ENCODE measurements at regions not wholly inside any gene's neighbourhood (a gene's known extent, or its start where the extent isn't known, plus 50 kb on each side); places are given as distances from the start of the nearest gene placed in this dataset.
A peak's percentile ranks its signal among the peaks of the same experiment; 100 is the strongest.

GRCh38 chr3:161444694-161445077 lies 51.9 kb upstream of the OTOL1 start:
- in situ Hi-C loops (cut with MboI; ENCODE audit: low pct_unique_long_range_greater_than_20kb, low sequenced_read_pairs, unreplicated experiment): no loop called here
- TF ChIP-seq CTCF (IDR thresholded peaks at IDR 0.05; ENCODE audit: extremely low read depth, insufficient read depth, missing control alignments): no peak
- DNase-seq (ENCODE audit: low spot score): no peak

- in situ Hi-C loops (cut with MboI; ENCODE audit: low pct_unique_long_range_greater_than_20kb, low sequenced_read_pairs, unreplicated experiment): no loop called here
- no peak for TF ChIP-seq CTCF (IDR thresholded peaks at IDR 0.05; ENCODE audit: extremely low read depth, insufficient read depth, missing control alignments)
Observed at GRCh38 chr3:161443921-161444693, 52.5 kb upstream of the OTOL1 start.

GRCh38 chr3:161430307-161430706 lies 59.0 kb upstream of the SPTSSB start:
- in situ Hi-C loops (cut with MboI; ENCODE audit: low pct_unique_long_range_greater_than_20kb, low sequenced_read_pairs, unreplicated experiment): no loop called here
- DNase-seq (ENCODE audit: low spot score): no peak
- no peak for TF ChIP-seq CTCF (IDR thresholded peaks at IDR 0.05; ENCODE audit: extremely low read depth, insufficient read depth, missing control alignments)

More at GRCh38 chr3:161443921-161444693, 52.5 kb upstream of the OTOL1 start:
- DNase-seq (ENCODE audit: low spot score): no peak

GRCh38 chr3:161427347-161427746 lies 56.0 kb upstream of the SPTSSB start:
- in situ Hi-C loops (cut with MboI; ENCODE audit: low pct_unique_long_range_greater_than_20kb, low sequenced_read_pairs, unreplicated experiment): no loop called here
- no peak for TF ChIP-seq CTCF (IDR thresholded peaks at IDR 0.05; ENCODE audit: extremely low read depth, insufficient read depth, missing control alignments)
- no peak for DNase-seq (ENCODE audit: low spot score)

- no peak for DNase-seq (ENCODE audit: low spot score)
- no peak for TF ChIP-seq CTCF (IDR thresholded peaks at IDR 0.05; ENCODE audit: extremely low read depth, insufficient read depth, missing control alignments)
- in situ Hi-C loops (cut with MboI; ENCODE audit: low pct_unique_long_range_greater_than_20kb, low sequenced_read_pairs, unreplicated experiment): no loop called here
Observed at GRCh38 chr3:161426758-161427157, 55.4 kb upstream of the SPTSSB start.

GRCh38 chr3:161423911-161424522 lies 52.7 kb upstream of the SPTSSB start:
- TF ChIP-seq CTCF (IDR thresholded peaks at IDR 0.05; ENCODE audit: extremely low read depth, insufficient read depth, missing control alignments): peak; percentile 56
- DNase-seq (ENCODE audit: low spot score): peak; percentile 50
- in situ Hi-C loops (cut with MboI; ENCODE audit: low pct_unique_long_range_greater_than_20kb, low sequenced_read_pairs, unreplicated experiment): loop anchor here (25.0 kb wide), 2 partner anchors 462 to 737 kb away; partner anchors contain the start of gene ARL14

All from GM13977 (cell line).